Calu3 (cell line): ENCODE measurements at regions not wholly inside any gene's neighbourhood (a gene's known extent, or its start where the extent isn't known, plus 50 kb on each side); places are given as distances from the start of the nearest gene placed in this dataset.

ENCODE experiments used
- BruUV-seq: library from RNA; stranded (reverse); fragments of 400-500 nt; replicated peaks from 2 replicates; lab custom pipeline; 2021; lab: Mats Ljungman, UMichigan
- CTCF ChIA-PET: fragments of 300-600 bp; sonication (Branson Sonifier 250); formaldehyde crosslinking; loops from one replicate; lab custom pipeline; 2022; ENCODE audit warnings: antibody characterized with exemption; lab: Charles Lee
- DNase-seq: peaks from one replicate; pipeline ENCODE4 v3.0.0; 2022
- H3K27ac Mint-ChIP-seq: one replicate; pipeline ENCODE4 v1.8.0; 2022; ENCODE audit warnings: mixed read lengths; ENCODE audit not compliant: unreplicated experiment
- H3K27me3 Mint-ChIP-seq: one replicate; pipeline ENCODE4 v1.8.0; 2022; ENCODE audit warnings: mixed read lengths; ENCODE audit not compliant: unreplicated experiment
- H3K36me3 Mint-ChIP-seq: one replicate; pipeline ENCODE4 v1.8.0; 2022; ENCODE audit warnings: mild to moderate bottlenecking, moderate library complexity, mixed read lengths; ENCODE audit not compliant: insufficient read depth, unreplicated experiment
- H3K4me1 Mint-ChIP-seq: one replicate; pipeline ENCODE4 v1.8.0; 2022; ENCODE audit warnings: mild to moderate bottlenecking, low read depth, mixed read lengths; ENCODE audit not compliant: unreplicated experiment
- H3K4me3 Mint-ChIP-seq: one replicate; pipeline ENCODE4 v1.8.0; 2022; ENCODE audit warnings: mild to moderate bottlenecking, low read depth, moderate library complexity, mixed read lengths; ENCODE audit not compliant: unreplicated experiment
- H3K9me3 Mint-ChIP-seq: one replicate; pipeline ENCODE4 v1.8.0; 2022; ENCODE audit warnings: low read depth, mixed read lengths; ENCODE audit not compliant: unreplicated experiment
- CTCF ChIP-seq: fragments of 200-600 bp; IDR thresholded peaks from one replicate; pipeline ENCODE4 v1.8.0; 2022; ENCODE audit warnings: antibody characterized with exemption; ENCODE audit not compliant: unreplicated experiment
- intact Hi-C: fragments of 100-400 bp; cut with micrococcal nuclease; formaldehyde crosslinking; loops from one replicate; pipeline ENCODE4 v1.10.0; 2022; ENCODE audit not compliant: unreplicated experiment

GRCh38 chr2:128568106-128568505, 249.4 kb upstream of the HS6ST1 start:
- no peaks in the 10 kb centered on the region for H3K4me1 Mint-ChIP-seq
- intact Hi-C loops = no loop called here
- no peaks in the 10 kb centered on the region for H3K36me3 Mint-ChIP-seq
- BruUV-seq = no TSS peak
- peaks cover 32% of the 10 kb centered on the region for H3K27me3 Mint-ChIP-seq
- no peak overlapping the region for H3K4me3 Mint-ChIP-seq
- DNase-seq = no peak
- no peak for TF ChIP-seq CTCF
- H3K9me3 Mint-ChIP-seq = no peaks in the 10 kb centered on the region
- no peak overlapping the region for H3K27ac Mint-ChIP-seq
- CTCF ChIA-PET = no interaction called here

GRCh38 chr2:128573116-128573515, 254.4 kb upstream of the HS6ST1 start:
- no peak for DNase-seq
- Mint-ChIP-seq H3K36me3 (no peaks in the 10 kb centered on the region), H3K27ac (no peak overlapping the region), H3K27me3 (peaks cover 47% of the 10 kb centered on the region), H3K9me3 (no peaks in the 10 kb centered on the region), H3K4me3 (no peak overlapping the region), H3K4me1 (no peaks in the 10 kb centered on the region)
- CTCF ChIA-PET = interaction anchor here (0.5 kb wide), 1 partner anchor 680 kb away, joined by 4 read pairs; no protein-coding TSS in a partner anchor
- intact Hi-C loops = no loop called here
- no peak for TF ChIP-seq CTCF
- no TSS peak for BruUV-seq

- no peak overlapping the region for H3K27ac Mint-ChIP-seq
- CTCF ChIA-PET = no interaction called here
- no peak for DNase-seq
- intact Hi-C loops = no loop called here
- H3K4me1 Mint-ChIP-seq = peaks cover under 1% of the 10 kb centered on the region
- H3K9me3 Mint-ChIP-seq = no peaks in the 10 kb centered on the region
- TF ChIP-seq CTCF = no peak
- peaks cover 47% of the 10 kb centered on the region for H3K27me3 Mint-ChIP-seq
- H3K4me3 Mint-ChIP-seq = no peak overlapping the region
- H3K36me3 Mint-ChIP-seq = no peaks in the 10 kb centered on the region
- BruUV-seq = no TSS peak
Measured at GRCh38 chr2:128573531-128573930, 254.9 kb upstream of the HS6ST1 start.

GRCh38 chr2:128577141-128577930, 258.7 kb upstream of the HS6ST1 start:
- no peak overlapping the region for H3K27ac Mint-ChIP-seq
- no peaks in the 10 kb centered on the region for H3K36me3 Mint-ChIP-seq
- H3K4me3 Mint-ChIP-seq = no peak overlapping the region
- CTCF ChIA-PET = no interaction called here
- intact Hi-C loops = loop anchor here (5.0 kb wide), 1 partner anchor 40 kb away; no protein-coding TSS in a partner anchor
- peaks cover 23% of the 10 kb centered on the region for H3K27me3 Mint-ChIP-seq
- H3K4me1 Mint-ChIP-seq = peaks cover 8% of the 10 kb centered on the region
- H3K9me3 Mint-ChIP-seq = no peaks in the 10 kb centered on the region
- BruUV-seq = no TSS peak
- TF ChIP-seq CTCF = no peak
- DNase-seq = no peak
